ENCODE measurements at regions not wholly inside any gene's neighbourhood (a gene's known extent, or its start where the extent isn't known, plus 50 kb on each side); places are given as distances from the start of the nearest gene placed in this dataset.

GRCh38 chr2:8315531-8316165 lies 366.2 kb upstream of the ID2 start:
- no peaks in the 10 kb centered on the region for H3K9me3 Mint-ChIP-seq
- POLR2A ChIA-PET: interaction anchor here (0.6 to 0.9 kb wide), 2 partner anchors 9 to 119 kb away, joined by 3 read pairs; no protein-coding TSS in a partner anchor
- CTCF ChIA-PET: interaction anchor here (0.6 to 0.9 kb wide), 2 partner anchors 17 to 25 kb away, joined by 3 read pairs; no protein-coding TSS in a partner anchor
- H3K27ac Mint-ChIP-seq: no peak overlapping the region
- TF ChIP-seq CTCF (IDR thresholded peaks at IDR 0.05): no peak
- H3K4me1 Mint-ChIP-seq (ENCODE audit: low read depth): peaks cover 37% of the 10 kb centered on the region
- no peaks in the 10 kb centered on the region for H3K36me3 Mint-ChIP-seq (ENCODE audit: low read depth)
- intact Hi-C loops (cut with micrococcal nuclease): no loop called here
- no peak overlapping the region for H3K4me3 Mint-ChIP-seq
- H3K27me3 Mint-ChIP-seq: peaks cover 13% of the 10 kb centered on the region
- no peak for DNase-seq
- ATAC-seq: no peak

DNA sequence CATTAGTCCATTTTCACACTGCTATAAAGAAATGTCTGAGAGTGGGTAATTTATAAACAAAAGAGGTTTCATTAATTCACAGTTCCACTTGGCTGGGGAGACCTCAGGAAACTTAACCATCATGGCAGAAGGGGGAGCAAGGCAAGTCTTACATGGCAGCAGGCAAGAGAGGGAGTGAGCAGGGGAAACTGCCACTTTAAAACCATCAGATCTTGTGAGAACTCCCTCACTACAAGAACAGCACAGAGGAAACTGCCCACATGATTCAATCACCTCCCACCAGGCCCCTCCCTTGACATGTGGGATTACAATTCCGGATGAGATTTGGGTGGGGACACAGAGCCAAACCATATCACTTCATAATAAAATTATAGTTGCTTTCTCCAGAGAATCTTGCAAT lies 365.5 kb upstream of the ID2 start:
- H3K4me1 Mint-ChIP-seq (ENCODE audit: low read depth): peaks cover 30% of the 10 kb centered on the region

DNA sequence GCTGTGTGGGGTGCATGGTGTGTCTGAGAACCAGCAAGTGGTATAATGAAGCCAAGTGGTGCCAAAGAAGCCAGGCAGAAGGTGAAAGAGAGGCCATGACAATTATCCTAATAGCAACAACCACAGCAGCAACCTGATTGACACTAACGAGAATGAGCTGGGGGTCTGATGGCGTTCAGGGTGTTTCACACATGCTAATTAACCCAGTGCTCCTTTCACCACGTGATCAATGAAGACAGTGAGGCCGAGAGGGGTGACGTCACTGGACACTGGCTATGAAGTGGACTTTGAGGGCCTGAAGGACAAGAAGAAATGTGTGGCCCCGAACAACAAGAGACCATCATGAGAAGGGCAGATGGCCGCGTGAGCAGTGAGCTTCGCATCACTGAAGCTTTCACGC lies 364.4 kb upstream of the ID2 start:
- DNase-seq (no peak), ATAC-seq (no peak)
- H3K4me3 Mint-ChIP-seq: no peak overlapping the region
- no peak overlapping the region for H3K27ac Mint-ChIP-seq
- POLR2A ChIA-PET: no interaction called here
- intact Hi-C loops (cut with micrococcal nuclease): no loop called here
- no peak for TF ChIP-seq CTCF (IDR thresholded peaks at IDR 0.05)
- H3K27me3 Mint-ChIP-seq: peaks cover 8% of the 10 kb centered on the region
- peaks cover 21% of the 10 kb centered on the region for H3K4me1 Mint-ChIP-seq (ENCODE audit: low read depth)
- no peaks in the 10 kb centered on the region for H3K36me3 Mint-ChIP-seq (ENCODE audit: low read depth)
- CTCF ChIA-PET: no interaction called here
- H3K9me3 Mint-ChIP-seq: no peaks in the 10 kb centered on the region

More for the DNA sequence above, 365.5 kb upstream of the ID2 start:
- H3K9me3 Mint-ChIP-seq: no peaks in the 10 kb centered on the region
- POLR2A ChIA-PET: interaction anchor here (0.6 to 0.9 kb wide), 2 partner anchors 9 to 118 kb away, joined by 3 read pairs; no protein-coding TSS in a partner anchor
- no peak for TF ChIP-seq CTCF (IDR thresholded peaks at IDR 0.05)
- H3K4me3 Mint-ChIP-seq: no peak overlapping the region
- H3K36me3 Mint-ChIP-seq (ENCODE audit: low read depth): no peaks in the 10 kb centered on the region
- CTCF ChIA-PET: interaction anchor here (0.6 to 0.9 kb wide), 2 partner anchors 16 to 24 kb away, joined by 3 read pairs; no protein-coding TSS in a partner anchor
- no peak for ATAC-seq
- H3K27me3 Mint-ChIP-seq: peaks cover 13% of the 10 kb centered on the region
- DNase-seq: no peak
- H3K27ac Mint-ChIP-seq: no peak overlapping the region
- intact Hi-C loops (cut with micrococcal nuclease): no loop called here

DNA sequence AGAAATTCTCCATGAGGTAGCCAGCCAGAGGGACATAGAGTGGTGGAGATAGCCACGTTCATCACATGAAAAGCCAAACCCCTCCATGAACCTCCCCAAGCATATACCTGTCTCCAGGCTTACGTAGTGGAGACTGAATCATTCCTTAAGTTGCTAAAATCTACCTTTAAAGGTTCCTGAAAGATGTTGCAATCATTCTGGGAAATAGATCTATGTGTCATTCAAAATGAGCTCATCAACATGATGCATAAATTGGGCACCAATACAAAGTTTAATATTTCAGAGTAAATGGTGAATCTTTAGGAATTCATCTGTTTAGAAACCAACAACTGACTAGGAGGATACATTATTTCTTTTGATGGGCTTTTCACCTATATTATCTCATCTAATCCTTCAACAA lies 362.6 kb upstream of the ID2 start:
- no peak for ATAC-seq
- peaks cover 8% of the 10 kb centered on the region for H3K27me3 Mint-ChIP-seq
- no peak overlapping the region for H3K27ac Mint-ChIP-seq

More for the DNA sequence above, 362.6 kb upstream of the ID2 start:
- no peaks in the 10 kb centered on the region for H3K36me3 Mint-ChIP-seq (ENCODE audit: low read depth)
- H3K9me3 Mint-ChIP-seq: no peaks in the 10 kb centered on the region
- no peak for TF ChIP-seq CTCF (IDR thresholded peaks at IDR 0.05)
- H3K4me3 Mint-ChIP-seq: no peak overlapping the region
- ChIA-PET POLR2A (interaction anchor here (0.7 kb wide), 1 partner anchor 259 kb away, joined by 3 read pairs; no protein-coding TSS in a partner anchor), CTCF (no interaction called here)
- intact Hi-C loops (cut with micrococcal nuclease): no loop called here
- H3K4me1 Mint-ChIP-seq (ENCODE audit: low read depth): peaks cover 9% of the 10 kb centered on the region
- DNase-seq: no peak
